ENCODE measurements at regions not wholly inside any gene's neighbourhood (a gene's known extent, or its start where the extent isn't known, plus 50 kb on each side); places are given as distances from the start of the nearest gene placed in this dataset.
A peak's percentile ranks its signal among the peaks of the same experiment; 100 is the strongest.

DNA sequence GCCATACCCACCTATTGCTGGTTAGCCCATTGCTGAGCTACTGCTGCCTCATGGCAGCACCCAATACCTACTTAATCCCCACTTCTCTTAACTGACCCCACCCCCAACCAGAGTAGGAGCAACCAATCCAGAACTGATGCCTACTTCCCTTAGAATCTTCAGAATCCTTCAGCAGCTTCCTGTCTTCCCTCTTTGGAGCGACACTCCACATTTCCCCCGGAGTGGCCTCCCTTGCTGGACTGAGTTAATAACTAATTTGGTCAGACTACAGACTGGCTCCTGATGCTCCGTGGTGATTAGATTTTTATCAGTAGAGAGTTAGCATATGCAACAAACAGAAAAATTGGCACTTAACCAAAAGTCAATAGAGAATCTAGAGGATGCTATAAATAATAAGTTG is 51.2 kb upstream of the UBR2 start:
- no peak overlapping the region for H3K4me3 ChIP-seq (replicated peaks; ENCODE audit: low read depth, low read length)
- TF ChIP-seq, protein P1, sequence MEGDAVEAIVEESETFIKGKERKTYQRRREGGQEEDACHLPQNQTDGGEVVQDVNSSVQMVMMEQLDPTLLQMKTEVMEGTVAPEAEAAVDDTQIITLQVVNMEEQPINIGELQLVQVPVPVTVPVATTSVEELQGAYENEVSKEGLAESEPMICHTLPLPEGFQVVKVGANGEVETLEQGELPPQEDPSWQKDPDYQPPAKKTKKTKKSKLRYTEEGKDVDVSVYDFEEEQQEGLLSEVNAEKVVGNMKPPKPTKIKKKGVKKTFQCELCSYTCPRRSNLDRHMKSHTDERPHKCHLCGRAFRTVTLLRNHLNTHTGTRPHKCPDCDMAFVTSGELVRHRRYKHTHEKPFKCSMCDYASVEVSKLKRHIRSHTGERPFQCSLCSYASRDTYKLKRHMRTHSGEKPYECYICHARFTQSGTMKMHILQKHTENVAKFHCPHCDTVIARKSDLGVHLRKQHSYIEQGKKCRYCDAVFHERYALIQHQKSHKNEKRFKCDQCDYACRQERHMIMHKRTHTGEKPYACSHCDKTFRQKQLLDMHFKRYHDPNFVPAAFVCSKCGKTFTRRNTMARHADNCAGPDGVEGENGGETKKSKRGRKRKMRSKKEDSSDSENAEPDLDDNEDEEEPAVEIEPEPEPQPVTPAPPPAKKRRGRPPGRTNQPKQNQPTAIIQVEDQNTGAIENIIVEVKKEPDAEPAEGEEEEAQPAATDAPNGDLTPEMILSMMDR (IDR thresholded peaks at IDR 0.05; ENCODE audit: low read depth, low read length, missing control alignments): no peak
- DNase-seq (ENCODE audit: extremely low read depth, low read depth): no peak

DNA sequence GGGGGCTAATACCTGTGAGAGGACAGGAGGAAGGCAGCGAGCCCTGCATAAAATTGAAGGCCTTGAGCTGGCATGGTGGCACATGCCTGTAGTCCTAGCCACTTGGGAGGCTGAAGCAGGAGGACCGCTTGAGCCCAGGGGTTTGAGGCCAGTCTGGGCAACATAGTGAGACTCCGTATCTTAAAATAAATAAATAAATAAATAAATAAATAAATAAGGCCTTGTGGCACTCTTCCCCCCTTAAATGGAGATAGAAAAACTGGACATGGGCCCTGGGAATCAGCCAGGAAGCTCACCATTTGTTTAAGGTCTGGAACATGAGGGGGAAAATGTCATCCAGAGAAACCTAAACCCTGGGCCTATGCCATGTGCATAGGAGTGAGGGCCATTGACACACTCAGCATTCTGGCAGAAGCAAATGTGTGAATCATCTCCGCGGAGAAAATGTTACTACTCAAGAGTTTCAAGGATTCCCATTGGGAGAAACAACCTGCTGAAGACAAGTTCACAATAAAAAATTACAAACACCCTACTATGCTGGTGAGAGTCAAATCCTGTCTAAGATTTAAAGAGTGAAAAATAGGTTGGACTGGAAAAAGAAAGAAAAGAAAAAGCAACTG is 51.9 kb upstream of the UBR2 start:
- no peak overlapping the region for H3K4me3 ChIP-seq (replicated peaks; ENCODE audit: low read depth, low read length)
- DNase-seq (ENCODE audit: extremely low read depth, low read depth): no peak
- TF ChIP-seq, protein P1 (IDR thresholded peaks at IDR 0.05; ENCODE audit: low read depth, low read length, missing control alignments): no peak

DNA sequence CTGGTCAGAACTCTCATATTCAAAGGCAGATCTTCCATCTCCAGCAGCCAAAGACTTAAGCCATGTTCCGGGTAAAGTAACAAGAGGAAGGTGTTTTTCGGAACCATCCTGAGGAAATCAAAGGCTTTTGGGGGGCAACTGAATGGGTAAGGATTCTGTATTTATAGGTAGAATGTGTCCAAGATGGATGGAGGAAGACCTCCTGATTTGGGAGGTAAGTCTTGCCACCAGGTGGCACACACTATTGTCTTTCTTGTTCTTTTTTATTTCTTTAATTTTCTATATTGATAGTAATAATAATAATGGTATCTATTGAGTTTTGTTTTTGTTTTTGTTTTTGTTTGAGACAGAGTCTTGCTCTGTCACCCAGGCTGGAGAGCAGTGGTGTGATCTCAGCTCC is 53.0 kb upstream of the UBR2 start:
- no peak for DNase-seq (ENCODE audit: extremely low read depth, low read depth)
- no peak overlapping the region for H3K4me3 ChIP-seq (replicated peaks; ENCODE audit: low read depth, low read length)
- TF ChIP-seq, protein P1 (IDR thresholded peaks at IDR 0.05; ENCODE audit: low read depth, low read length, missing control alignments): peak; percentile 8

DNA sequence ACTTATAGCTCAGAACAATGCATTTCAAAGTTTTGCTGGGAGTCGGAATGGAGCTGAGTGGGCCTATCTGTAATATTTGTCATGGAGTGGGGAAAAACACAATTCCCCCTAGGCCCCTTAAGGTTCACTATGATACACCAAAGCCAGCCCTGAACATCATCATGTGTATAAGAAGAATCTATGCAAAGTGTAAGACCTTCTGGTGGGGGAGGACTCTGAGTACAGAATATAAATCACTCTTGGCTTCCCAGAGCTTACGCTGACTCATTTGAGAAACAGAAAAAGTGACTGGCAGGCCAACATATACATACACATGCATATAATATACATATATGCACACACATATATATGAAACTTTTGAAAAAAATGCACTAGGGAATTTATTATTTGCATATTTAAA is 54.1 kb upstream of the UBR2 start:
- no peak for DNase-seq (ENCODE audit: extremely low read depth, low read depth)
- TF ChIP-seq, protein P1 (IDR thresholded peaks at IDR 0.05; ENCODE audit: low read depth, low read length, missing control alignments): no peak
- no peak overlapping the region for H3K4me3 ChIP-seq (replicated peaks; ENCODE audit: low read depth, low read length)

DNA sequence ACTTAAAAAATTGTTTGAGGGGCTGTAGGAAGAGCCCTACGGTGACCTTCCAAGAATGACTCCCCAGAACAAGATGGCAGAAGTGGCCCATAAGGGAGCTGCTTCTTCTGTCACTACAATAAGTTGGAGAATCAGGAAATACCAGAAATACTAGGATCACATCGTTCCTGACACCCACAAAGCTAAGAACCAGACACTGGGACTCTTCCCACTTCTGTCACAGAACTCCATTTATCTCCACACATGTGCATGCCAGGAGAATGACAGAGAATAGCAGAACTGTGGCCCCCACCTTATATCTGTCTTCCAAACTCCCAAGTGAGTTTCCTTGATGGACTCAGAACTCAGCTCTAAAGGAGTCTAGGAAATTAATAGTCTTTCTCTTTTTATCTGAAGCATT is 54.6 kb upstream of the UBR2 start:
- no peak overlapping the region for H3K4me3 ChIP-seq (replicated peaks; ENCODE audit: low read depth, low read length)
- TF ChIP-seq, protein P1 (IDR thresholded peaks at IDR 0.05; ENCODE audit: low read depth, low read length, missing control alignments): no peak
- no peak for DNase-seq (ENCODE audit: extremely low read depth, low read depth)

DNA sequence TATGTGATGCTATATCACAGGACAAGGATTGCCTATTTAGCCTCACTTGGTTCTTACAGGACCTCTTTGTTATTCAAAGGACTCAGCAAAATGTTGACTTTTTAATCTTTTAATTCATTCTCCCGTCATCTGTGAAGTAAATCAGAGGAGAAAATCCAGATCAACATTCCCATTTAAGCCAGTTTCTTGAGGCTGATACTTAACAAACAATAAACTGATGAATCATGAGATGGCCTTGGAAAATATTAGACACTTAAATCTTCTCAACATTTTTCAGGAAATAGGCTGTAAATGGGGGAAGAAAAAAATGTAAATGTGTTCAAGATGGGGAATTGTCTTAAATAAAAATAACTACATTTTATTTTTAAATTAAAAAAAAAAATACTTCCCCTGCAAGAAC is 55.9 kb upstream of the UBR2 start:
- TF ChIP-seq, protein P1 (IDR thresholded peaks at IDR 0.05; ENCODE audit: low read depth, low read length, missing control alignments): no peak
- no peak overlapping the region for H3K4me3 ChIP-seq (replicated peaks; ENCODE audit: low read depth, low read length)
- DNase-seq (ENCODE audit: extremely low read depth, low read depth): peak; percentile 14

DNA sequence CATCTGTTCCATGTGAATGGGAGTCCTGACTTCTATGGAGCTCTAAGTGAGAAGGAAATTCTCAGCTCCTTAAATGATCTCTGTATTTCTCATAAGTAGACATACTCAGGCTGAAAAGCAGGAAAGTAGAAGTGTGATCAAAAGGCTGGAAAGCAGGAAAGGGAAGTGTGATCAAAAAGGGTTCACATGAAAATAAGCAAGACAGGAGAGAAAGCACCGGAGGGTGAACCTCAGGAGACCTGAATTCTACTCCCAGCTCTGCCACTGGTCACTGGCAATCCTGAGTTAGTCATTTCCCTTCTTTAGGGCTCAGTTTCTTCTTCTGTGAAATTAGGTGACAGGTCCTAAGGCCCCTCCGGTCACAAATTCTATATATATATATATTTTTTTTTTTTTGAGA is 55.5 kb upstream of the TRERF1 start:
- H3K4me3 ChIP-seq (replicated peaks; ENCODE audit: low read depth, low read length): no peak overlapping the region
- TF ChIP-seq, protein P1 (IDR thresholded peaks at IDR 0.05; ENCODE audit: low read depth, low read length, missing control alignments): no peak
- DNase-seq (ENCODE audit: extremely low read depth, low read depth): no peak

All from HFF-Myc (cell line).